IMR-90 (cell line): ENCODE measurements at regions not wholly inside any gene's neighbourhood (a gene's known extent, or its start where the extent isn't known, plus 50 kb on each side); places are given as distances from the start of the nearest gene placed in this dataset.

ENCODE experiments used
- ATAC-seq: fragments of 200-7000 bp; cut with Tn5 transposase; 2 replicates; pipeline ENCODE4 v1.9.1; 2020; ENCODE audit warnings: low read depth, mild to moderate bottlenecking, moderate library complexity
- BruUV-seq: library from RNA; stranded (reverse); fragments of 400-500 nt; replicated peaks from 2 replicates; lab custom pipeline; 2021; lab: Mats Ljungman, UMichigan
- CTCF ChIA-PET: fragments of 300-600 bp; formaldehyde crosslinking; extraction: SDS; loops from one replicate; lab custom pipeline; 2021; ENCODE audit warnings: antibody characterized with exemption; lab: Yijun Ruan, JAX
- POLR2A ChIA-PET: fragments of 300-600 bp; sonication (Branson Sonifier 250); formaldehyde crosslinking; loops from one replicate; lab custom pipeline; 2022; ENCODE audit warnings: antibody characterized with exemption; ENCODE audit not compliant: unreplicated experiment; lab: Charles Lee
- DNase-seq: peaks from one replicate; pipeline ENCODE4 v3.0.0; 2013
- H2AFZ ChIP-seq: replicated peaks from 2 replicates; pipeline ENCODE3; 2013; ENCODE audit warnings: low read length, mild to moderate bottlenecking; ENCODE audit not compliant: poor library complexity
- H2AK5ac ChIP-seq: 2 replicates; pipeline ENCODE4 v1.6.1; 2013; ENCODE audit warnings: low read depth, low read length, inconsistent platforms
- H2AK9ac ChIP-seq: replicated peaks from 2 replicates; pipeline ENCODE3; 2013; ENCODE audit warnings: mild to moderate bottlenecking, low read depth, low read length, moderate library complexity; ENCODE audit not compliant: poor library complexity
- H2BK120ac ChIP-seq: 2 replicates; pipeline ENCODE4 v1.6.1; 2013; ENCODE audit warnings: low read depth, low read length, inconsistent platforms
- H2BK15ac ChIP-seq: 3 replicates; pipeline ENCODE4 v1.6.1; 2013; ENCODE audit warnings: low read depth, low read length, inconsistent platforms
- H2BK20ac ChIP-seq: 2 replicates; pipeline ENCODE4 v1.6.1; 2013; ENCODE audit warnings: low read depth, mild to moderate bottlenecking, inconsistent platforms, low read length, moderate library complexity
- H2BK5ac ChIP-seq: 2 replicates; pipeline ENCODE4 v1.6.1; 2013; ENCODE audit warnings: mild to moderate bottlenecking, low read depth, low read length, inconsistent platforms; ENCODE audit not compliant: poor library complexity, severe bottlenecking
- H3K14ac ChIP-seq: replicated peaks from 2 replicates; pipeline ENCODE4 v1.6.1; 2013; ENCODE audit warnings: low read depth, low read length, inconsistent platforms
- H3K18ac ChIP-seq: 2 replicates; pipeline ENCODE4 v1.6.1; 2013; ENCODE audit warnings: low read depth, low read length, control low read depth
- H3K23ac ChIP-seq: 2 replicates; pipeline ENCODE4 v1.6.1; 2013; ENCODE audit warnings: low read depth, low read length, inconsistent platforms
- H3K27ac ChIP-seq: 2 replicates; pipeline ENCODE4 v1.5.1; 2013; ENCODE audit warnings: mild to moderate bottlenecking, control low read depth, low read length; ENCODE audit not compliant: insufficient read depth
- H3K27me3 ChIP-seq: 2 replicates; pipeline ENCODE4 v1.6.1; 2013; ENCODE audit warnings: low read length; ENCODE audit not compliant: control insufficient read depth, insufficient read depth
- H3K36me3 ChIP-seq: 2 replicates; pipeline ENCODE4 v1.6.1; 2013; ENCODE audit warnings: low read length, mixed read lengths; ENCODE audit not compliant: control insufficient read depth, insufficient read depth
- H3K4ac ChIP-seq: 2 replicates; pipeline ENCODE4 v1.6.1; 2013; ENCODE audit warnings: low read depth, low read length, inconsistent platforms
- H3K4me1 ChIP-seq: 2 replicates; pipeline ENCODE4 v1.6.1; 2013; ENCODE audit warnings: low read length, mixed read lengths; ENCODE audit not compliant: control insufficient read depth, insufficient read depth
- H3K4me2 ChIP-seq: 2 replicates; pipeline ENCODE4 v1.6.1; 2013; ENCODE audit warnings: low read depth, mild to moderate bottlenecking, control low read depth, low read length, moderate library complexity
- H3K4me3 ChIP-seq: 2 replicates; pipeline ENCODE4 v1.5.1; 2013; ENCODE audit warnings: low read depth, mild to moderate bottlenecking, control low read depth, low read length, moderate library complexity; ENCODE audit not compliant: insufficient read depth
- H3K56ac ChIP-seq: 2 replicates; pipeline ENCODE4 v1.6.1; 2013; ENCODE audit warnings: low read length, inconsistent platforms; ENCODE audit not compliant: insufficient read depth; ENCODE audit errors: extremely low read depth
- H3K79me1 ChIP-seq, 2 experiments: 2 replicates each; pipeline ENCODE4 v1.6.1; 2013; ENCODE audit warnings: low read length in 2 of 2, inconsistent platforms in 1 of 2, low read depth in 1 of 2
- H3K9ac ChIP-seq: 2 replicates; pipeline ENCODE4 v1.6.1; 2013; ENCODE audit warnings: low read depth, low read length, control low read depth
- H3K9me1 ChIP-seq: 2 replicates; pipeline ENCODE4 v1.6.1; 2013; ENCODE audit warnings: low read length, inconsistent platforms; ENCODE audit not compliant: insufficient read depth
- H3K9me3 ChIP-seq: 2 replicates; pipeline ENCODE4 v1.6.1; 2013; ENCODE audit warnings: low read length; ENCODE audit not compliant: control insufficient read depth, insufficient read depth
- H4K20me1 ChIP-seq: 2 replicates; pipeline ENCODE4 v1.6.1; 2013; ENCODE audit warnings: low read length, inconsistent platforms; ENCODE audit not compliant: insufficient read depth
- H4K5ac ChIP-seq: 2 replicates; pipeline ENCODE4 v1.6.1; 2013; ENCODE audit warnings: mild to moderate bottlenecking, low read depth, low read length, control low read depth
- H4K8ac ChIP-seq, 2 experiments: 2 replicates each; pipeline ENCODE4 v1.6.1; 2013; ENCODE audit warnings: low read depth in 2 of 2, low read length in 2 of 2, control low read depth in 1 of 2, inconsistent platforms in 1 of 2
- H4K91ac ChIP-seq: 2 replicates; pipeline ENCODE4 v1.6.1; 2013; ENCODE audit warnings: low read depth, low read length, inconsistent platforms; ENCODE audit not compliant: insufficient read depth
- BHLHE40 ChIP-seq: fragments of 150-350 bp; IDR thresholded peaks from 2 replicates; pipeline ENCODE4 v1.6.1; 2016; ENCODE audit warnings: mild to moderate bottlenecking, low read depth, low read length
- CHD1 ChIP-seq: IDR thresholded peaks from 2 replicates; pipeline ENCODE4 v1.6.1; 2012; ENCODE audit warnings: low read depth, low read length, improper control_type of control experiment
- CTCF ChIP-seq: conservative IDR thresholded peaks from 2 replicates; pipeline ENCODE4 v1.5.1; 2012; ENCODE audit warnings: mild to moderate bottlenecking, low read depth, low read length, improper control_type of control experiment
- ELK1 ChIP-seq: fragments of 150-350 bp; IDR thresholded peaks from 2 replicates; pipeline ENCODE4 v1.6.1; 2016; ENCODE audit warnings: low read depth, mild to moderate bottlenecking, low read length, moderate library complexity, borderline replicate concordance
- FOS ChIP-seq: fragments of 150-350 bp; IDR thresholded peaks from 2 replicates; pipeline ENCODE4 v1.6.1; 2016; ENCODE audit warnings: low read depth, low read length
- MAFK ChIP-seq: IDR thresholded peaks from 2 replicates; pipeline ENCODE4 v1.6.1; 2012; ENCODE audit warnings: low read depth, low read length, improper control_type of control experiment
- MXI1 ChIP-seq: IDR thresholded peaks from 2 replicates; pipeline ENCODE4 v1.6.1; 2012; ENCODE audit warnings: low read depth, mild to moderate bottlenecking, low read length, moderate library complexity, borderline replicate concordance
- NFE2L2 ChIP-seq: fragments of 150-350 bp; IDR thresholded peaks from 2 replicates; pipeline ENCODE4 v1.6.1; 2016; ENCODE audit warnings: low read depth, mild to moderate bottlenecking, low read length
- POLR2A ChIP-seq: IDR thresholded peaks from 2 replicates; pipeline ENCODE4 v1.6.1; 2012; ENCODE audit warnings: mild to moderate bottlenecking, low read depth, low read length
- RAD21 ChIP-seq: IDR thresholded peaks from 2 replicates; pipeline ENCODE4 v1.6.1; 2012; ENCODE audit warnings: low read length, improper control_type of control experiment
- RCOR1 ChIP-seq: IDR thresholded peaks from 2 replicates; pipeline ENCODE4 v1.6.1; 2012; ENCODE audit warnings: mild to moderate bottlenecking, low read length, improper control_type of control experiment; ENCODE audit not compliant: insufficient replicate concordance
- RFX5 ChIP-seq: IDR thresholded peaks from 2 replicates; pipeline ENCODE4 v1.8.0; 2012; ENCODE audit warnings: low read depth, mild to moderate bottlenecking, low read length, moderate library complexity
- SMC3 ChIP-seq: fragments of 150-350 bp; IDR thresholded peaks from 2 replicates; pipeline ENCODE4 v1.6.1; 2016; ENCODE audit warnings: low read depth, mild to moderate bottlenecking, antibody characterized with exemption, low read length, moderate library complexity
- WGBS, 2 experiments: methylation state at CpG; one replicate each; pipeline versions ENCODE4 v1.1.5 to v1.1.7; 2013; ENCODE audit warnings: missing lambda C conversion rate in 2 of 2; ENCODE audit not compliant: insufficient read length in 1 of 2; ENCODE audit errors: extremely low coverage in 2 of 2; 5-methylcytosine and 5-hydroxymethylcytosine counted together
- dilution Hi-C: fragments of 300-500 bp; cut with HindIII; formaldehyde crosslinking; loops from one replicate; pipeline ENCODE4 v1.14.3; 2018; ENCODE audit warnings: low sequenced_read_pairs; ENCODE audit not compliant: unreplicated experiment
- in situ Hi-C: fragments of 300-500 bp; cut with MboI; formaldehyde crosslinking; loops from 3 replicates; pipeline ENCODE4 v1.14.3; 2019; ENCODE audit warnings: low sequenced_read_pairs, inconsistent platforms, mixed read lengths
- intact Hi-C: fragments of 100-400 bp; cut with micrococcal nuclease; formaldehyde crosslinking; loops from 2 replicates; pipeline ENCODE4 v1.10.0; 2022

GRCh38 chr12:17609701-17610100, 480.3 kb downstream of the RERGL start:
- Histone ChIP-seq H2BK20ac (no peak overlapping the region), H3K23ac (no peak overlapping the region), H4K8ac (no peak overlapping the region), H4K20me1 (no peaks in the 10 kb centered on the region), H2BK5ac (no peak overlapping the region), H2BK15ac (no peak overlapping the region), H3K36me3 (no peaks in the 10 kb centered on the region), H3K9me3 (no peaks in the 10 kb centered on the region; the same call in 1 of the 2 replicates), H2AK9ac (no peak overlapping the region), H3K79me1 (no peaks in the 10 kb centered on the region), H3K9me1 (no peaks in the 10 kb centered on the region), H2AFZ (no peak overlapping the region), H4K5ac (no peak overlapping the region), H3K56ac (no peak overlapping the region), H3K27me3 (no peaks in the 10 kb centered on the region), H2BK120ac (no peak overlapping the region), H3K4me1 (no peaks in the 10 kb centered on the region), H3K4me3 (no peak overlapping the region), H3K9ac (no peak overlapping the region), H3K27ac (no peak overlapping the region), H3K14ac (no peak overlapping the region), H2AK5ac (no peak overlapping the region), H4K91ac (no peak overlapping the region), H3K18ac (no peak overlapping the region), H3K4me2 (no peak overlapping the region), H3K4ac (no peak overlapping the region)
- POLR2A ChIA-PET, result no interaction called here
- in situ Hi-C loops (no loop called here), dilution Hi-C loops (no loop called here), intact Hi-C loops (no loop called here)
- no TSS peak for BruUV-seq
- ATAC-seq (no peak), DNase-seq (no peak)
- no CpG with 5 or more reads among the region's 2 CpGs for WGBS, 2 experiments
- TF ChIP-seq SMC3 (no peak), NFE2L2 (no peak), RAD21 (no peak), CTCF (no peak), MXI1 (no peak), BHLHE40 (no peak), FOS (no peak), RFX5 (no peak), ELK1 (no peak), RCOR1 (no peak), MAFK (no peak), POLR2A (no peak), CHD1 (no peak)
- CTCF ChIA-PET, result no interaction called here
